ENCODE measurements at regions not wholly inside any gene's neighbourhood (a gene's known extent, or its start where the extent isn't known, plus 50 kb on each side); places are given as distances from the start of the nearest gene placed in this dataset.

- TF ChIP-seq CTCF (IDR thresholded peaks at IDR 0.05 in 2 of 3, conservative IDR thresholded peaks at IDR 0.05 in 1 of 3; ENCODE audit: control insufficient read depth in 2 of 3, extremely low read depth in 1 of 3, insufficient read depth in 1 of 3, low read depth in 3 of 3, low read length in 3 of 3) = no peak
- TF ChIP-seq RAD21 (IDR thresholded peaks at IDR 0.05; ENCODE audit: insufficient read depth, low read depth, low read length) = no peak
- no peak for TF ChIP-seq REST (IDR thresholded peaks at IDR 0.05; ENCODE audit: low read depth, low read length)
- no peak for TF ChIP-seq MTA2 (IDR thresholded peaks at IDR 0.05; ENCODE audit: low read depth)
- no peak for TF ChIP-seq MAX (IDR thresholded peaks at IDR 0.05; ENCODE audit: low read depth, low read length)
- no peak for TF ChIP-seq POLR2A (IDR thresholded peaks at IDR 0.05; ENCODE audit: low read depth, low read length)
Observed at GRCh38 chr18:39344487-39344886, 1778.9 kb upstream of the CELF4 start.

Measured in GM12878 (cell line).